GM12875 (cell line): ENCODE measurements at regions not wholly inside any gene's neighbourhood (a gene's known extent, or its start where the extent isn't known, plus 50 kb on each side); places are given as distances from the start of the nearest gene placed in this dataset.

ENCODE experiments used
- H3K4me3 ChIP-seq: one replicate; pipeline ENCODE4 v1.5.1; 2011; ENCODE audit warnings: low read depth, low read length, control low read depth
- CTCF ChIP-seq: IDR thresholded peaks from 2 replicates; pipeline ENCODE4 v1.5.1; 2011; ENCODE audit warnings: low read depth, mild to moderate bottlenecking, control low read depth, inconsistent platforms, low read length, moderate library complexity, borderline replicate concordance; ENCODE audit not compliant: insufficient read depth

- TF ChIP-seq CTCF, result no peak
- H3K4me3 ChIP-seq, result no peak overlapping the region
Observed at GRCh38 chr16:5459863-5460262, 362.3 kb upstream of the EEF2KMT start.

GRCh38 chr16:5455110-5455509 lies 357.5 kb upstream of the EEF2KMT start:
- TF ChIP-seq CTCF, result no peak
- no peak overlapping the region for H3K4me3 ChIP-seq

GRCh38 chr16:5454349-5454748 lies 356.8 kb upstream of the EEF2KMT start:
- no peak for TF ChIP-seq CTCF

GRCh38 chr16:5451641-5452040 lies 354.0 kb upstream of the EEF2KMT start:
- no peak overlapping the region for H3K4me3 ChIP-seq
- no peak for TF ChIP-seq CTCF

More at GRCh38 chr16:5454349-5454748, 356.8 kb upstream of the EEF2KMT start:
- H3K4me3 ChIP-seq, result no peak overlapping the region

- H3K4me3 ChIP-seq, result no peak overlapping the region
- TF ChIP-seq CTCF, result no peak
Observed at GRCh38 chr16:5450409-5451104, 353.0 kb upstream of the EEF2KMT start.

GRCh38 chr16:5449901-5450300 lies 352.3 kb upstream of the EEF2KMT start:
- TF ChIP-seq CTCF, result no peak
- H3K4me3 ChIP-seq, result no peak overlapping the region

GRCh38 chr16:5448798-5449197 lies 351.2 kb upstream of the EEF2KMT start:
- TF ChIP-seq CTCF, result no peak
- H3K4me3 ChIP-seq, result no peak overlapping the region
